NCI-H1694 treated with DMSO at 0.1 percent for 48 hours (cell line): ENCODE measurements at regions not wholly inside any gene's neighbourhood (a gene's known extent, or its start where the extent isn't known, plus 50 kb on each side); places are given as distances from the start of the nearest gene placed in this dataset.

Experiments used
- DNase-seq: peaks from one replicate; lab custom pipeline; 2025; lab: John Stamatoyannopoulos, UW

- no peak for DNase-seq
Measured at GRCh38 chr2:56444339-56444738, 260.5 kb downstream of the CCDC85A start.

GRCh38 chr2:56448403-56449001 is 264.7 kb downstream of the CCDC85A start:
- DNase-seq = no peak

GRCh38 chr2:56449002-56449431 is 265.2 kb downstream of the CCDC85A start:
- no peak for DNase-seq

GRCh38 chr2:56449449-56449860 is 265.7 kb downstream of the CCDC85A start:
- peak; percentile 11 for DNase-seq

GRCh38 chr2:56450047-56450446 is 266.3 kb downstream of the CCDC85A start:
- no peak for DNase-seq

- no peak for DNase-seq
Measured at GRCh38 chr2:56450772-56451171, 267.0 kb downstream of the CCDC85A start.

GRCh38 chr2:56455642-56456041 is 271.9 kb downstream of the CCDC85A start:
- DNase-seq = no peak

GRCh38 chr2:56456791-56457190 is 273.0 kb downstream of the CCDC85A start:
- DNase-seq = no peak

- no peak for DNase-seq
Measured at GRCh38 chr2:56460508-56460907, 276.7 kb downstream of the CCDC85A start.

GRCh38 chr2:56464066-56464465 is 280.3 kb downstream of the CCDC85A start:
- DNase-seq = no peak

GRCh38 chr2:56464613-56465012 is 280.8 kb downstream of the CCDC85A start:
- DNase-seq = no peak

GRCh38 chr2:56465491-56465890 is 281.7 kb downstream of the CCDC85A start:
- DNase-seq = no peak

- no peak for DNase-seq
Measured at GRCh38 chr2:56473524-56473923, 289.7 kb downstream of the CCDC85A start.

GRCh38 chr2:56474412-56475158 is 290.8 kb downstream of the CCDC85A start:
- peak; percentile 88 for DNase-seq

- no peak for DNase-seq
Measured at GRCh38 chr2:56475191-56475590, 291.4 kb downstream of the CCDC85A start.

GRCh38 chr2:56476509-56477071 is 292.8 kb downstream of the CCDC85A start:
- no peak for DNase-seq

- no peak for DNase-seq
Measured at GRCh38 chr2:56478027-56478426, 294.2 kb downstream of the CCDC85A start.

- DNase-seq = no peak
Measured at GRCh38 chr2:56483081-56483480, 299.3 kb downstream of the CCDC85A start.

GRCh38 chr2:56484906-56485305 is 301.1 kb downstream of the CCDC85A start:
- no peak for DNase-seq

GRCh38 chr2:56500317-56500716 is 316.5 kb downstream of the CCDC85A start:
- DNase-seq = no peak

GRCh38 chr2:56502616-56503015 is 318.8 kb downstream of the CCDC85A start:
- DNase-seq = no peak

GRCh38 chr2:56505885-56506284 is 322.1 kb downstream of the CCDC85A start:
- no peak for DNase-seq

GRCh38 chr2:56508662-56509061 is 324.9 kb downstream of the CCDC85A start:
- no peak for DNase-seq
